Neural cell (in vitro differentiated cells): ENCODE measurements at regions not wholly inside any gene's neighbourhood (a gene's known extent, or its start where the extent isn't known, plus 50 kb on each side); places are given as distances from the start of the nearest gene placed in this dataset.

Source experiments
- CTCF ChIP-seq: fragments of 450-650 bp; IDR thresholded peaks from 2 replicates; pipeline ENCODE4 v1.5.1; 2014; ENCODE audit warnings: antibody characterized with exemption, mild to moderate bottlenecking, moderate library complexity; ENCODE audit not compliant: poor library complexity, severe bottlenecking
- REST ChIP-seq: IDR thresholded peaks from 2 replicates; pipeline ENCODE4 v1.6.1; 2012; ENCODE audit warnings: borderline replicate concordance

GRCh38 chr2:186108470-186108869 is 369.9 kb downstream of the FSIP2 start:
- no peak for TF ChIP-seq CTCF
- TF ChIP-seq REST: no peak
